Endothelial cell (in vitro differentiated cells): ENCODE measurements at regions not wholly inside any gene's neighbourhood (a gene's known extent, or its start where the extent isn't known, plus 50 kb on each side); places are given as distances from the start of the nearest gene placed in this dataset.
"Not testable (repeated sequence)": the region's sequence is repeated elsewhere in the genome, so short reads cannot be mapped to it uniquely, and the experiment has no call there.

Experiments used
- DNase-seq: peaks from one replicate; pipeline ENCODE4 v3.0.0; 2021; ENCODE audit warnings: low spot score
- H3K27ac Mint-ChIP-seq: one replicate; pipeline ENCODE4 v1.8.0; 2021; ENCODE audit warnings: mixed read lengths, inconsistent platforms; ENCODE audit not compliant: unreplicated experiment
- H3K27me3 Mint-ChIP-seq: one replicate; pipeline ENCODE4 v1.8.0; 2021; ENCODE audit warnings: mild to moderate bottlenecking, moderate library complexity, mixed read lengths, inconsistent platforms; ENCODE audit not compliant: unreplicated experiment
- H3K36me3 Mint-ChIP-seq: one replicate; pipeline ENCODE4 v1.8.0; 2021; ENCODE audit warnings: mild to moderate bottlenecking, low read depth, mixed read lengths, inconsistent platforms; ENCODE audit not compliant: unreplicated experiment
- H3K4me1 Mint-ChIP-seq: one replicate; pipeline ENCODE4 v1.8.0; 2021; ENCODE audit warnings: mild to moderate bottlenecking, mixed read lengths, inconsistent platforms; ENCODE audit not compliant: unreplicated experiment
- H3K4me3 Mint-ChIP-seq: one replicate; pipeline ENCODE4 v1.8.0; 2021; ENCODE audit warnings: mild to moderate bottlenecking, mixed read lengths, inconsistent platforms; ENCODE audit not compliant: unreplicated experiment
- H3K9me3 Mint-ChIP-seq: one replicate; pipeline ENCODE4 v1.8.0; 2021; ENCODE audit warnings: mixed read lengths, inconsistent platforms; ENCODE audit not compliant: unreplicated experiment
- CTCF ChIP-seq: fragments of 200-600 bp; sonication (generic); IDR thresholded peaks from one replicate; pipeline ENCODE4 v1.5.0; 2021; ENCODE audit warnings: antibody characterized with exemption; ENCODE audit not compliant: unreplicated experiment

- H3K27me3 Mint-ChIP-seq, result no peaks in the 10 kb centered on the region
- no peak for TF ChIP-seq CTCF
- H3K27ac Mint-ChIP-seq, result no peak overlapping the region
- H3K4me1 Mint-ChIP-seq, result no peaks in the 10 kb centered on the region
- DNase-seq, result no peak
- no peaks in the 10 kb centered on the region for H3K9me3 Mint-ChIP-seq
- H3K36me3 Mint-ChIP-seq, result no peaks in the 10 kb centered on the region
- no peak overlapping the region for H3K4me3 Mint-ChIP-seq
These were observed 819.9 kb upstream of the SLITRK1 start for GRCh38 chr13:84702174-84702573.

- DNase-seq, H3K9me3 Mint-ChIP-seq, H3K36me3 Mint-ChIP-seq, H3K27ac Mint-ChIP-seq, H3K4me1 Mint-ChIP-seq, H3K4me3 Mint-ChIP-seq, H3K27me3 Mint-ChIP-seq: not testable (repeated sequence)
These were observed 815.3 kb upstream of the SLITRK1 start for GRCh38 chr13:84697591-84697990.

- H3K27ac Mint-ChIP-seq, result no peak overlapping the region
- no peaks in the 10 kb centered on the region for H3K36me3 Mint-ChIP-seq
- no peak for TF ChIP-seq CTCF
These were observed 804.7 kb upstream of the SLITRK1 start for GRCh38 chr13:84686973-84687372.

GRCh38 chr13:84686458-84686857 lies 804.2 kb upstream of the SLITRK1 start:
- Mint-ChIP-seq H3K36me3 (no peaks in the 10 kb centered on the region), H3K4me1 (no peaks in the 10 kb centered on the region), H3K27ac (no peak overlapping the region), H3K9me3 (no peaks in the 10 kb centered on the region), H3K4me3 (no peak overlapping the region), H3K27me3 (no peaks in the 10 kb centered on the region)
- no peak for DNase-seq
- TF ChIP-seq CTCF, result no peak

More at GRCh38 chr13:84686973-84687372, 804.7 kb upstream of the SLITRK1 start:
- Mint-ChIP-seq H3K9me3 (no peaks in the 10 kb centered on the region), H3K4me3 (no peak overlapping the region), H3K4me1 (no peaks in the 10 kb centered on the region), H3K27me3 (no peaks in the 10 kb centered on the region)
- DNase-seq, result no peak

GRCh38 chr13:84684804-84685203 lies 802.5 kb upstream of the SLITRK1 start:
- Mint-ChIP-seq H3K4me3 (no peak overlapping the region), H3K27me3 (no peaks in the 10 kb centered on the region), H3K27ac (no peak overlapping the region), H3K36me3 (no peaks in the 10 kb centered on the region), H3K4me1 (no peaks in the 10 kb centered on the region), H3K9me3 (no peaks in the 10 kb centered on the region)
- no peak for DNase-seq
- no peak for TF ChIP-seq CTCF
